UCSD-AML1 (cell line): ENCODE measurements at regions not wholly inside any gene's neighbourhood (a gene's known extent, or its start where the extent isn't known, plus 50 kb on each side); places are given as distances from the start of the nearest gene placed in this dataset.
"Not testable (repeated sequence)": the region's sequence is repeated elsewhere in the genome, so short reads cannot be mapped to it uniquely, and the experiment has no call there.

Source experiments
- DNase-seq: peaks from one replicate; lab custom pipeline; 2025; ENCODE audit not compliant: unreplicated experiment; lab: John Stamatoyannopoulos, UW

- not testable (repeated sequence) for DNase-seq
Measured at GRCh38 chr1:83295594-83295993, 703.3 kb downstream of the TTLL7 start.

GRCh38 chr1:83287391-83287790, 711.5 kb downstream of the TTLL7 start:
- not testable (repeated sequence) for DNase-seq

GRCh38 chr1:83274656-83275055, 724.3 kb downstream of the TTLL7 start:
- DNase-seq: not testable (repeated sequence)

GRCh38 chr1:83272484-83272883, 726.4 kb downstream of the TTLL7 start:
- not testable (repeated sequence) for DNase-seq

GRCh38 chr1:83271834-83272233, 727.1 kb downstream of the TTLL7 start:
- DNase-seq: not testable (repeated sequence)

GRCh38 chr1:83270801-83271200, 728.1 kb downstream of the TTLL7 start:
- DNase-seq: not testable (repeated sequence)

- not testable (repeated sequence) for DNase-seq
Measured at GRCh38 chr1:83263808-83264207, 735.1 kb downstream of the TTLL7 start.

- DNase-seq: not testable (repeated sequence)
Measured at GRCh38 chr1:83251687-83252086, 747.2 kb downstream of the TTLL7 start.

- not testable (repeated sequence) for DNase-seq
Measured at GRCh38 chr1:83246780-83247179, 752.2 kb downstream of the TTLL7 start.

GRCh38 chr1:83244832-83245231, 754.1 kb downstream of the TTLL7 start:
- not testable (repeated sequence) for DNase-seq

- DNase-seq: not testable (repeated sequence)
Measured at GRCh38 chr1:83239568-83239967, 759.4 kb downstream of the TTLL7 start.

GRCh38 chr1:83238654-83239053, 760.3 kb downstream of the TTLL7 start:
- not testable (repeated sequence) for DNase-seq

GRCh38 chr1:83219788-83220187, 779.1 kb downstream of the TTLL7 start:
- not testable (repeated sequence) for DNase-seq

GRCh38 chr1:83218036-83218716, 780.8 kb downstream of the TTLL7 start:
- not testable (repeated sequence) for DNase-seq

GRCh38 chr1:83214317-83214716, 784.6 kb downstream of the TTLL7 start:
- not testable (repeated sequence) for DNase-seq

GRCh38 chr1:83213648-83214047, 785.3 kb downstream of the TTLL7 start:
- not testable (repeated sequence) for DNase-seq

GRCh38 chr1:83212033-83212432, 786.9 kb downstream of the TTLL7 start:
- not testable (repeated sequence) for DNase-seq

GRCh38 chr1:83208540-83208939, 790.4 kb downstream of the TTLL7 start:
- DNase-seq: not testable (repeated sequence)

GRCh38 chr1:83194610-83195009, 804.3 kb downstream of the TTLL7 start:
- not testable (repeated sequence) for DNase-seq

- DNase-seq: not testable (repeated sequence)
Measured at GRCh38 chr1:83182033-83182728, 816.8 kb downstream of the TTLL7 start.

GRCh38 chr1:83180621-83181020, 818.3 kb downstream of the TTLL7 start:
- DNase-seq: not testable (repeated sequence)

GRCh38 chr1:83167634-83168033, 831.3 kb downstream of the TTLL7 start:
- DNase-seq: not testable (repeated sequence)
